Neural cell (in vitro differentiated cells): ENCODE measurements at regions not wholly inside any gene's neighbourhood (a gene's known extent, or its start where the extent isn't known, plus 50 kb on each side); places are given as distances from the start of the nearest gene placed in this dataset.

ENCODE experiments used
- EZH2 ChIP-seq: fragments of 200-600, 300-800 bp; shearing (Covaris generic), sonication (generic); IDR thresholded peaks from 2 replicates; pipeline ENCODE4 v1.6.1; 2014; ENCODE audit warnings: antibody characterized with exemption, low read length, borderline replicate concordance, mild to moderate bottlenecking; ENCODE audit not compliant: insufficient read depth, poor library complexity, severe bottlenecking
- TAF1 ChIP-seq: IDR thresholded peaks from 2 replicates; pipeline ENCODE4 v1.6.1; 2012; ENCODE audit warnings: low read depth
- TF ChIP-seq, protein P1 (sequence below): fragments of 450-650 bp; IDR thresholded peaks from 2 replicates; pipeline ENCODE4 v1.5.1; 2014; ENCODE audit warnings: antibody characterized with exemption, mild to moderate bottlenecking, moderate library complexity; ENCODE audit not compliant: poor library complexity, severe bottlenecking

DNA sequence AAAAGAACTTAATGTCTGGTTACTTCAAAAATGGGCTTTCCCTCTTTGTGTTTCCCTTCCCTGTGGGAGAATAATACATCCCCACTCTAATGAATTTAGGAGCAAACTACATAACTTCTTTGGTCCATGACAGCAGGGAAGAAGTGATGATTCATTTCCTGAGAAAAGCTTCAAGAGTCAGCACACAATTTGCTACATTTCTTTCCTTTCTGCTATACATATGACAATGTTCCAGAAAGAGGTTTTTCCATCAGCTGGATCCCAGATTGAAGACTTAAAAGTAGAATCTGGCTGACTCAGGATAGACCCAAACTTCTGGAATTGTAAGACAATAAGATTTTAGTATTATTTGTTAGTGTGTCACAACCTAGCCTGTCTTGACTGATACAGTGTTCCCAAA is 126.1 kb downstream of the DRD1 start:
- no peak for TF ChIP-seq EZH2
- TF ChIP-seq, protein P1, sequence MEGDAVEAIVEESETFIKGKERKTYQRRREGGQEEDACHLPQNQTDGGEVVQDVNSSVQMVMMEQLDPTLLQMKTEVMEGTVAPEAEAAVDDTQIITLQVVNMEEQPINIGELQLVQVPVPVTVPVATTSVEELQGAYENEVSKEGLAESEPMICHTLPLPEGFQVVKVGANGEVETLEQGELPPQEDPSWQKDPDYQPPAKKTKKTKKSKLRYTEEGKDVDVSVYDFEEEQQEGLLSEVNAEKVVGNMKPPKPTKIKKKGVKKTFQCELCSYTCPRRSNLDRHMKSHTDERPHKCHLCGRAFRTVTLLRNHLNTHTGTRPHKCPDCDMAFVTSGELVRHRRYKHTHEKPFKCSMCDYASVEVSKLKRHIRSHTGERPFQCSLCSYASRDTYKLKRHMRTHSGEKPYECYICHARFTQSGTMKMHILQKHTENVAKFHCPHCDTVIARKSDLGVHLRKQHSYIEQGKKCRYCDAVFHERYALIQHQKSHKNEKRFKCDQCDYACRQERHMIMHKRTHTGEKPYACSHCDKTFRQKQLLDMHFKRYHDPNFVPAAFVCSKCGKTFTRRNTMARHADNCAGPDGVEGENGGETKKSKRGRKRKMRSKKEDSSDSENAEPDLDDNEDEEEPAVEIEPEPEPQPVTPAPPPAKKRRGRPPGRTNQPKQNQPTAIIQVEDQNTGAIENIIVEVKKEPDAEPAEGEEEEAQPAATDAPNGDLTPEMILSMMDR, result no peak
- no peak for TF ChIP-seq TAF1
